GM12878 (cell line): ENCODE measurements at regions not wholly inside any gene's neighbourhood (a gene's known extent, or its start where the extent isn't known, plus 50 kb on each side); places are given as distances from the start of the nearest gene placed in this dataset.

Source experiments
- ATAC-seq: fragments of 200-7000 bp; cut with Tn5 transposase; 3 replicates; pipeline ENCODE4 v1.9.1; 2020; ENCODE audit warnings: mild to moderate bottlenecking, moderate library complexity
- BruUV-seq: library from RNA; stranded (reverse); fragments of 400-500 nt; replicated peaks from 2 replicates; lab custom pipeline; 2021; lab: Mats Ljungman, UMichigan
- CTCF ChIA-PET: fragments of 300-600 bp; sonication (Branson Sonifier 250); formaldehyde crosslinking; extraction: SDS; loops from one replicate; lab custom pipeline; 2021; ENCODE audit warnings: inconsistent platforms; lab: Yijun Ruan, JAX
- POLR2A ChIA-PET: fragments of 350-600 bp; formaldehyde crosslinking; extraction: SDS; loops from one replicate; lab custom pipeline; 2021; ENCODE audit warnings: inconsistent platforms; lab: Charles Lee
- RAD21 ChIA-PET: fragments of 300-600 bp; sonication (Branson Sonifier 250); formaldehyde crosslinking; loops from one replicate; lab custom pipeline; 2023; ENCODE audit warnings: antibody characterized with exemption; ENCODE audit not compliant: unreplicated experiment; lab: Charles Lee
- SMC1A ChIA-PET: fragments of 300-600 bp; sonication (Branson Sonifier 250); formaldehyde crosslinking; loops from one replicate; lab custom pipeline; 2023; ENCODE audit not compliant: unreplicated experiment, uncharacterized antibody; lab: Charles Lee
- DNase-seq: peaks from one replicate; pipeline ENCODE4 v3.0.0-alpha.2; 2011; ENCODE audit warnings: low read depth, low spot score
- FAIRE-seq: peaks from 3 replicates; lab custom pipeline; 2011; peaks lifted over from hg19 to GRCh38; lab: Jason Lieb, UNC
- H2AFZ ChIP-seq: 2 replicates; pipeline ENCODE4 v1.6.0; 2011; ENCODE audit warnings: low read depth, low read length, control low read depth; ENCODE audit not compliant: control insufficient read depth
- H3K27ac ChIP-seq: 2 replicates; pipeline ENCODE4 v1.5.1; 2011; ENCODE audit warnings: control low read depth; ENCODE audit not compliant: control insufficient read depth, insufficient read depth
- H3K27me3 ChIP-seq, 2 experiments: replicated peaks in 1 of 2; 2 replicates each; pipeline versions ENCODE4 v1.6.0 to v1.6.1; 2011; ENCODE audit warnings: low read length in 1 of 2; ENCODE audit not compliant: control insufficient read depth in 2 of 2, insufficient read depth in 2 of 2
- H3K36me3 ChIP-seq, 2 experiments: 2 replicates each; pipeline ENCODE4 v1.5.1; 2011; ENCODE audit warnings: low read length in 1 of 2; ENCODE audit not compliant: control insufficient read depth in 2 of 2, insufficient read depth in 2 of 2
- H3K4me1 ChIP-seq: 2 replicates; pipeline ENCODE4 v1.6.1; 2011; ENCODE audit warnings: mild to moderate bottlenecking, low read length, moderate library complexity, mixed read lengths; ENCODE audit not compliant: control insufficient read depth, insufficient read depth
- H3K4me2 ChIP-seq: 2 replicates; pipeline ENCODE4 v1.6.0; 2011; ENCODE audit warnings: control low read depth; ENCODE audit not compliant: control insufficient read depth, insufficient read depth
- H3K4me3 ChIP-seq: fragments of 200-600 bp; sonication (generic); 2 replicates; pipeline ENCODE4 v1.5.1; 2016
- H3K79me2 ChIP-seq: 2 replicates; pipeline ENCODE4 v1.6.0; 2011; ENCODE audit warnings: low read length; ENCODE audit not compliant: control insufficient read depth, insufficient read depth
- H3K9ac ChIP-seq: 2 replicates; pipeline ENCODE4 v1.8.0; 2011; ENCODE audit warnings: low read length, control low read depth, mixed read lengths; ENCODE audit not compliant: control insufficient read depth, insufficient read depth
- H3K9me3 ChIP-seq: replicated peaks from 3 replicates; pipeline ENCODE4 v1.5.1; 2011; ENCODE audit warnings: mild to moderate bottlenecking, low read length; ENCODE audit not compliant: control insufficient read depth, insufficient read depth
- H4K20me1 ChIP-seq: 2 replicates; pipeline ENCODE4 v1.6.0; 2011; ENCODE audit not compliant: control insufficient read depth, insufficient read depth
- BACH1 ChIP-seq: fragments of 450-650 bp; IDR thresholded peaks from 2 replicates; pipeline ENCODE4 v1.6.1; 2017; ENCODE audit warnings: mild to moderate bottlenecking, borderline replicate concordance
- CBFB ChIP-seq: IDR thresholded peaks from 2 replicates; pipeline ENCODE4 v1.6.1; 2016; ENCODE audit warnings: antibody characterized with exemption, low read depth
- CBX5 ChIP-seq: sonication (generic); IDR thresholded peaks from 2 replicates; pipeline ENCODE4 v1.6.1; 2016; ENCODE audit warnings: low read depth, moderate library complexity, mild to moderate bottlenecking, inconsistent platforms
- CEBPB ChIP-seq, 2 experiments: fragments of 150-350 bp in 1 of 2; IDR thresholded peaks; 2 replicates each; pipeline ENCODE4 v1.6.1; 2012 to 2014; ENCODE audit warnings: low read depth in 2 of 2, low read length in 2 of 2, borderline replicate concordance in 1 of 2, inconsistent platforms in 1 of 2
- CHD2 ChIP-seq: IDR thresholded peaks from 2 replicates; pipeline ENCODE4 v1.6.1; 2011; ENCODE audit warnings: low read depth, low read length, improper control_type of control experiment, borderline replicate concordance
- CHD4 ChIP-seq: fragments of 200-600 bp; sonication (generic); IDR thresholded peaks from 2 replicates; pipeline ENCODE4 v1.6.1; 2016; ENCODE audit warnings: mild to moderate bottlenecking
- ETV6 ChIP-seq, 2 experiments: fragments of 450-650 bp in 1 of 2; IDR thresholded peaks in 1 of 2; conservative IDR thresholded peaks in 1 of 2; 2 replicates each; pipeline ENCODE4 v1.6.1; 2014; ENCODE audit warnings: antibody characterized with exemption in 1 of 2, borderline replicate concordance in 1 of 2, low read depth in 1 of 2, mild to moderate bottlenecking in 1 of 2, moderate library complexity in 1 of 2
- MEF2A ChIP-seq: IDR thresholded peaks from 2 replicates; pipeline ENCODE4 v1.6.1; 2011; ENCODE audit warnings: low read depth, mild to moderate bottlenecking, low read length, moderate library complexity; ENCODE audit not compliant: insufficient read depth
- NBN ChIP-seq: fragments of 450-650 bp; IDR thresholded peaks from 2 replicates; pipeline ENCODE4 v1.6.1; 2016
- PAX8 ChIP-seq: fragments of 450-650 bp; IDR thresholded peaks from 2 replicates; pipeline ENCODE4 v1.6.1; 2017; ENCODE audit warnings: mild to moderate bottlenecking, moderate library complexity
- RAD21 ChIP-seq: IDR thresholded peaks from 2 replicates; pipeline ENCODE4 v1.6.1; 2011; ENCODE audit warnings: mild to moderate bottlenecking, low read depth, low read length, moderate library complexity; ENCODE audit not compliant: insufficient read depth
- RELA ChIP-seq: fragments of 450-650 bp; IDR thresholded peaks from 2 replicates; pipeline ENCODE4 v1.8.0; 2014; ENCODE audit warnings: borderline replicate concordance; ENCODE audit not compliant: partially characterized antibody
- SMARCA5 ChIP-seq: fragments of 450-650 bp; IDR thresholded peaks from 2 replicates; pipeline ENCODE4 v1.6.1; 2017; ENCODE audit warnings: mild to moderate bottlenecking
- SREBF1 ChIP-seq: IDR thresholded peaks from 2 replicates; pipeline ENCODE4 v1.6.1; 2012; ENCODE audit warnings: mild to moderate bottlenecking, low read length
- SUZ12 ChIP-seq: fragments of 200-600 bp; sonication (generic); IDR thresholded peaks from one replicate; pipeline ENCODE4 v1.6.1; 2018; ENCODE audit warnings: antibody characterized with exemption, mild to moderate bottlenecking; ENCODE audit not compliant: unreplicated experiment
- YY1 ChIP-seq: IDR thresholded peaks from 2 replicates; pipeline ENCODE4 v1.6.1; 2011; ENCODE audit warnings: low read depth, mild to moderate bottlenecking, low read length
- ZBTB4 ChIP-seq: fragments of 450-650 bp; formaldehyde crosslinking; IDR thresholded peaks from 2 replicates; pipeline ENCODE4 v1.4.0; 2022; ENCODE audit warnings: mild to moderate bottlenecking, moderate library complexity
- ZSCAN29 ChIP-seq: fragments of 450-650 bp; IDR thresholded peaks from 2 replicates; pipeline ENCODE4 v1.6.1; 2017; ENCODE audit warnings: mild to moderate bottlenecking, moderate library complexity
- WGBS: methylation state at CpG from one replicate; pipeline ENCODE4 v1.1.6; 2016; ENCODE audit warnings: low lambda C conversion rate; ENCODE audit not compliant: insufficient replicate concordance, insufficient coverage; ENCODE audit errors: missing lambda C conversion rate; 5-methylcytosine and 5-hydroxymethylcytosine counted together
- in situ Hi-C: fragments of 300-500 bp; cut with MboI; formaldehyde crosslinking; loops from 9 replicates; pipeline ENCODE4 v1.14.3; 2018; ENCODE audit warnings: mixed read lengths
- intact Hi-C: fragments of 100-400 bp; cut with micrococcal nuclease; formaldehyde crosslinking; loops from one replicate; pipeline ENCODE4 v1.14.2; 2022; ENCODE audit not compliant: unreplicated experiment
- TF ChIP-seq, protein P1 (sequence below): IDR thresholded peaks from 2 replicates; pipeline ENCODE4 v1.6.1; 2011; ENCODE audit warnings: borderline replicate concordance, low read depth, mild to moderate bottlenecking, moderate library complexity, low read length; ENCODE audit not compliant: insufficient read depth, poor library complexity, severe bottlenecking
- TF ChIP-seq, protein P2 (sequence below): IDR thresholded peaks from 2 replicates; pipeline ENCODE4 v1.6.1; 2011; ENCODE audit warnings: borderline replicate concordance, low read depth, mild to moderate bottlenecking, moderate library complexity, mixed read lengths, low read length; ENCODE audit not compliant: insufficient read depth; ENCODE audit errors: extremely low read length

GRCh38 chr7:49228426-49229098 lies 304.2 kb downstream of the CDC14C start:
- Histone ChIP-seq H2AFZ (no peak overlapping the region), H3K9me3 (no peaks in the 10 kb centered on the region), H3K4me1 (no peaks in the 10 kb centered on the region), H4K20me1 (no peaks in the 10 kb centered on the region), H3K79me2 (no peaks in the 10 kb centered on the region), H3K9ac (no peak overlapping the region), H3K4me3 (no peak overlapping the region), H3K36me3 (no peaks in the 10 kb centered on the region), H3K27ac (no peak overlapping the region), H3K27me3 (no peaks in the 10 kb centered on the region), H3K4me2 (no peak overlapping the region)
- intact Hi-C loops, result no loop called here
- DNase-seq, result no peak
- BruUV-seq, result no TSS peak
- TF ChIP-seq CHD4, result no peak
- TF ChIP-seq, protein P1, sequence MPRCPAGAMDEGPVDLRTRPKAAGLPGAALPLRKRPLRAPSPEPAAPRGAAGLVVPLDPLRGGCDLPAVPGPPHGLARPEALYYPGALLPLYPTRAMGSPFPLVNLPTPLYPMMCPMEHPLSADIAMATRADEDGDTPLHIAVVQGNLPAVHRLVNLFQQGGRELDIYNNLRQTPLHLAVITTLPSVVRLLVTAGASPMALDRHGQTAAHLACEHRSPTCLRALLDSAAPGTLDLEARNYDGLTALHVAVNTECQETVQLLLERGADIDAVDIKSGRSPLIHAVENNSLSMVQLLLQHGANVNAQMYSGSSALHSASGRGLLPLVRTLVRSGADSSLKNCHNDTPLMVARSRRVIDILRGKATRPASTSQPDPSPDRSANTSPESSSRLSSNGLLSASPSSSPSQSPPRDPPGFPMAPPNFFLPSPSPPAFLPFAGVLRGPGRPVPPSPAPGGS, result no peak
- TF ChIP-seq YY1, result no peak
- no peak for TF ChIP-seq CEBPB (IDR thresholded peaks at IDR 0.05; ENCODE audit: borderline replicate concordance in 1 of 2, low read depth in 2 of 2, low read length in 2 of 2)
- no peak for TF ChIP-seq RAD21
- TF ChIP-seq SUZ12, result no peak
- no peak for TF ChIP-seq CHD2
- TF ChIP-seq ZBTB4 (CRISPR knock-in tag), result no peak
- TF ChIP-seq SREBF1, result no peak
- TF ChIP-seq BACH1, result no peak
- no peak for TF ChIP-seq MEF2A
- TF ChIP-seq NBN, result no peak
- TF ChIP-seq RELA, result no peak
- TF ChIP-seq ETV6 (conservative IDR thresholded peaks at IDR 0.05 in 1 of 2, IDR thresholded peaks at IDR 0.05 in 1 of 2; ENCODE audit: borderline replicate concordance in 1 of 2, low read depth in 1 of 2), result no peak
- TF ChIP-seq ZSCAN29, result no peak
- TF ChIP-seq SMARCA5, result no peak
- TF ChIP-seq CBFB, result no peak
- no peak for TF ChIP-seq PAX8
- TF ChIP-seq CBX5, result no peak
- TF ChIP-seq, protein P2, sequence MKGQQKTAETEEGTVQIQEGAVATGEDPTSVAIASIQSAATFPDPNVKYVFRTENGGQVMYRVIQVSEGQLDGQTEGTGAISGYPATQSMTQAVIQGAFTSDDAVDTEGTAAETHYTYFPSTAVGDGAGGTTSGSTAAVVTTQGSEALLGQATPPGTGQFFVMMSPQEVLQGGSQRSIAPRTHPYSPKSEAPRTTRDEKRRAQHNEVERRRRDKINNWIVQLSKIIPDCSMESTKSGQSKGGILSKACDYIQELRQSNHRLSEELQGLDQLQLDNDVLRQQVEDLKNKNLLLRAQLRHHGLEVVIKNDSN, result no peak
- in situ Hi-C loops, result no loop called here
- WGBS, result 15% methylated on average over 2 of the region's 2 CpGs
- ChIA-PET POLR2A (no interaction called here), SMC1A (no interaction called here), CTCF (interaction anchor here (0.7 kb wide), 1 partner anchor 19 kb away, joined by 3 read pairs; no protein-coding TSS in a partner anchor), RAD21 (no interaction called here)
- ATAC-seq, result no peak
- FAIRE-seq, result no peak
